Smooth muscle cell (in vitro differentiated cells): ENCODE measurements at regions not wholly inside any gene's neighbourhood (a gene's known extent, or its start where the extent isn't known, plus 50 kb on each side); places are given as distances from the start of the nearest gene placed in this dataset.

Experiments
- DNase-seq: peaks from one replicate; lab custom pipeline; 2025; ENCODE audit not compliant: unreplicated experiment; lab: John Stamatoyannopoulos, UW
- H2AFZ ChIP-seq: fragments of 200-600 bp; sonication (generic); 2 replicates; pipeline ENCODE4 v1.6.0; 2016; ENCODE audit warnings: antibody characterized with exemption, low read depth, mild to moderate bottlenecking
- H3F3A ChIP-seq: fragments of 200-600 bp; sonication (generic); 2 replicates; pipeline ENCODE4 v1.6.0; 2017; ENCODE audit warnings: antibody characterized with exemption, low read depth
- H3K27ac ChIP-seq: fragments of 200-600 bp; sonication (generic); 2 replicates; pipeline ENCODE4 v1.5.1; 2016; ENCODE audit warnings: low read depth, mild to moderate bottlenecking
- H3K27me3 ChIP-seq: fragments of 200-600 bp; sonication (generic); 2 replicates; pipeline ENCODE4 v1.6.1; 2016; ENCODE audit warnings: low read depth, mild to moderate bottlenecking
- H3K36me3 ChIP-seq: fragments of 200-600 bp; sonication (generic); 2 replicates; pipeline ENCODE4 v1.5.1; 2016; ENCODE audit warnings: low read depth
- H3K4me1 ChIP-seq: fragments of 200-600 bp; sonication (generic); 2 replicates; pipeline ENCODE4 v1.5.1; 2016; ENCODE audit warnings: low read depth
- H3K4me2 ChIP-seq: fragments of 200-600 bp; sonication (generic); 2 replicates; pipeline ENCODE4 v1.6.0; 2016; ENCODE audit warnings: mild to moderate bottlenecking
- H3K4me3 ChIP-seq: fragments of 200-600 bp; sonication (generic); 2 replicates; pipeline ENCODE4 v1.5.1; 2016; ENCODE audit warnings: mild to moderate bottlenecking
- H3K79me2 ChIP-seq: fragments of 200-600 bp; sonication (generic); 2 replicates; pipeline ENCODE4 v1.6.0; 2016; ENCODE audit warnings: low read depth, mild to moderate bottlenecking
- H3K9ac ChIP-seq: fragments of 200-600 bp; sonication (generic); 2 replicates; pipeline ENCODE4 v1.6.0; 2016; ENCODE audit warnings: low read depth
- H3K9me3 ChIP-seq: fragments of 200-600 bp; sonication (generic); replicated peaks from 2 replicates; pipeline ENCODE4 v1.5.1; 2016; ENCODE audit warnings: low read depth
- H4K20me1 ChIP-seq: fragments of 200-600 bp; sonication (generic); 2 replicates; pipeline ENCODE4 v1.6.0; 2016; ENCODE audit warnings: low read depth
- WGBS: methylation state at CpG from one replicate; pipeline ENCODE4 v1.1.7; 2016; ENCODE audit warnings: low lambda C conversion rate; 5-methylcytosine and 5-hydroxymethylcytosine counted together
- TF ChIP-seq, protein P1 (sequence below): fragments of 200-600 bp; sonication (generic); IDR thresholded peaks from 2 replicates; pipeline ENCODE4 v1.5.1; 2017; ENCODE audit warnings: borderline replicate concordance, mild to moderate bottlenecking, antibody characterized with exemption; ENCODE audit not compliant: insufficient read depth, poor library complexity, severe bottlenecking

- no peak overlapping the region for H3K4me2 ChIP-seq
- 48% methylated on average over 2 of the region's 2 CpGs for WGBS
- TF ChIP-seq, protein P1, sequence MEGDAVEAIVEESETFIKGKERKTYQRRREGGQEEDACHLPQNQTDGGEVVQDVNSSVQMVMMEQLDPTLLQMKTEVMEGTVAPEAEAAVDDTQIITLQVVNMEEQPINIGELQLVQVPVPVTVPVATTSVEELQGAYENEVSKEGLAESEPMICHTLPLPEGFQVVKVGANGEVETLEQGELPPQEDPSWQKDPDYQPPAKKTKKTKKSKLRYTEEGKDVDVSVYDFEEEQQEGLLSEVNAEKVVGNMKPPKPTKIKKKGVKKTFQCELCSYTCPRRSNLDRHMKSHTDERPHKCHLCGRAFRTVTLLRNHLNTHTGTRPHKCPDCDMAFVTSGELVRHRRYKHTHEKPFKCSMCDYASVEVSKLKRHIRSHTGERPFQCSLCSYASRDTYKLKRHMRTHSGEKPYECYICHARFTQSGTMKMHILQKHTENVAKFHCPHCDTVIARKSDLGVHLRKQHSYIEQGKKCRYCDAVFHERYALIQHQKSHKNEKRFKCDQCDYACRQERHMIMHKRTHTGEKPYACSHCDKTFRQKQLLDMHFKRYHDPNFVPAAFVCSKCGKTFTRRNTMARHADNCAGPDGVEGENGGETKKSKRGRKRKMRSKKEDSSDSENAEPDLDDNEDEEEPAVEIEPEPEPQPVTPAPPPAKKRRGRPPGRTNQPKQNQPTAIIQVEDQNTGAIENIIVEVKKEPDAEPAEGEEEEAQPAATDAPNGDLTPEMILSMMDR, result no peak
- no peaks in the 10 kb centered on the region for H3F3A ChIP-seq
- no peaks in the 10 kb centered on the region for H3K27me3 ChIP-seq
- no peaks in the 10 kb centered on the region for H3K9me3 ChIP-seq
- DNase-seq, result no peak
- H3K4me1 ChIP-seq, result peaks cover 17% of the 10 kb centered on the region
- no peak overlapping the region for H3K27ac ChIP-seq
- no peak overlapping the region for H3K4me3 ChIP-seq
- no peak overlapping the region for H3K9ac ChIP-seq
- H4K20me1 ChIP-seq, result no peaks in the 10 kb centered on the region
- no peak overlapping the region for H2AFZ ChIP-seq
- H3K36me3 ChIP-seq, result no peaks in the 10 kb centered on the region
- H3K79me2 ChIP-seq, result no peaks in the 10 kb centered on the region
Measured at GRCh38 chr6:8177721-8178120, 75.4 kb upstream of the EEF1E1 start.

- no peak overlapping the region for H2AFZ ChIP-seq
- no peaks in the 10 kb centered on the region for H3K36me3 ChIP-seq
- no peaks in the 10 kb centered on the region for H3F3A ChIP-seq
- TF ChIP-seq, protein P1, result no peak
- no peaks in the 10 kb centered on the region for H3K9me3 ChIP-seq
- peak overlapping the region; percentile 77 for H3K27ac ChIP-seq
- no peaks in the 10 kb centered on the region for H3K79me2 ChIP-seq
- H3K4me2 ChIP-seq, result no peak overlapping the region
- H4K20me1 ChIP-seq, result no peaks in the 10 kb centered on the region
- DNase-seq, result no peak
- no peaks in the 10 kb centered on the region for H3K27me3 ChIP-seq
- 81% methylated on average over 3 of the region's 3 CpGs for WGBS
- no peak overlapping the region for H3K9ac ChIP-seq
- H3K4me3 ChIP-seq, result no peak overlapping the region
- peaks cover 8% of the 10 kb centered on the region for H3K4me1 ChIP-seq
Measured at GRCh38 chr6:8175046-8175777, 72.9 kb upstream of the EEF1E1 start.

DNA sequence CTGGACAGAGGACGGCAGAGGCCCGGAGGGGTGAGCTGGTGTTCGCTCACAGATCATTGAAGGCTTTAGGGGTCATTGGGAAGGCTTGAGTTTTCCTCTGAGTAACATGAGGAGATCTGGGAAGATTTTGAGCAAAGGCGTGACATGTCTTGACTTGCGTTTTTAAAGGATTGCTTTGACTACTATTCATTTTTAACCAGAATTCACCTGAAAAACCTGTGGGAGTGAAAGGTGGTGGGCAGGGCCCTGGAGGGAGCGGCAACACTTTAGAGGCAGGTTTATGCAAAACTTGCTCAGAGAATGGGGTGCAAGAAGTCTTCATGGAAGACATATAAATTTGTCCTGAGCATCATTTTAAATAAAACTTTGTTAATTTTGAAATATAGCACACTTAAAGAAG is 72.2 kb upstream of the EEF1E1 start:
- Histone ChIP-seq H4K20me1 (no peaks in the 10 kb centered on the region), H3K4me1 (peaks cover 1% of the 10 kb centered on the region), H3K4me2 (no peak overlapping the region), H3K9ac (no peak overlapping the region), H3K4me3 (no peak overlapping the region), H3K36me3 (no peaks in the 10 kb centered on the region), H3K79me2 (no peaks in the 10 kb centered on the region), H3K9me3 (no peaks in the 10 kb centered on the region), H2AFZ (no peak overlapping the region), H3F3A (no peaks in the 10 kb centered on the region), H3K27me3 (no peaks in the 10 kb centered on the region), H3K27ac (peak overlapping the region; percentile 77)
- TF ChIP-seq, protein P1, result no peak
- WGBS, result 68% methylated on average over 6 of the region's 6 CpGs
- no peak for DNase-seq

DNA sequence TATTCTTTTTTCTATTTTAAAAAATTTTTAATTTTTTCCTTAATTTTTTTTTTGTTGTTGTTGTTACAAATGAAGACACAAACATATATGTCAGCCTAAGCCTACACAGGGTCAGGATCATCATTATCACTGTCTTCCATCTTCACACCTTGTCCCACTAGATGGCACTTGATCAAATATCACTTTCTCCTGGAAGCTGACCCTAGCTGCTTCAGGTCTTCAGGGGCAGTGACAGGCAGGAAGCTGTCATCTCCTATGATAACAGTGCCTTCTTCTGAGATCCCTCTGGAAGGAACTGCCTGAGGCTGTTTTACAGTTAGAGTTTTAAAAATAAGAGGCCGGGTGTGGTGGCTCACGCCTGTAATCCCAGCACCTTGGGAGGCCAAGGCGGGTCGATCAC is 70.2 kb upstream of the EEF1E1 start:
- TF ChIP-seq, protein P1, result no peak
- Histone ChIP-seq H2AFZ (no peak overlapping the region), H3K27me3 (no peaks in the 10 kb centered on the region), H3K4me3 (no peak overlapping the region), H3K9me3 (no peaks in the 10 kb centered on the region), H3K4me1 (no peaks in the 10 kb centered on the region), H3K9ac (no peak overlapping the region), H4K20me1 (no peaks in the 10 kb centered on the region), H3K27ac (peak overlapping the region; percentile 3), H3K79me2 (no peaks in the 10 kb centered on the region), H3K36me3 (no peaks in the 10 kb centered on the region), H3F3A (no peaks in the 10 kb centered on the region), H3K4me2 (no peak overlapping the region)
- 94% methylated on average over 4 of the region's 4 CpGs for whole genome bisulfite sequencing
- DNase-seq, result no peak
